GM12878 (cell line): ENCODE measurements at regions not wholly inside any gene's neighbourhood (a gene's known extent, or its start where the extent isn't known, plus 50 kb on each side); places are given as distances from the start of the nearest gene placed in this dataset.

Experiments
- CTCF ChIP-seq, 3 experiments: IDR thresholded peaks in 2 of 3; conservative IDR thresholded peaks in 1 of 3; 2 replicates each; pipeline ENCODE4 v1.5.1; 2011; ENCODE audit warnings: low read depth in 3 of 3, low read length in 3 of 3, mild to moderate bottlenecking in 3 of 3, control low read depth in 2 of 3, moderate library complexity in 2 of 3, inconsistent platforms in 1 of 3, mixed read lengths in 1 of 3; ENCODE audit not compliant: control insufficient read depth in 2 of 3, insufficient read depth in 1 of 3; ENCODE audit errors: extremely low read depth in 1 of 3
- ETV6 ChIP-seq, 2 experiments: fragments of 450-650 bp in 1 of 2; IDR thresholded peaks in 1 of 2; conservative IDR thresholded peaks in 1 of 2; 2 replicates each; pipeline ENCODE4 v1.6.1; 2014; ENCODE audit warnings: antibody characterized with exemption in 1 of 2, borderline replicate concordance in 1 of 2, low read depth in 1 of 2, mild to moderate bottlenecking in 1 of 2, moderate library complexity in 1 of 2
- HDAC2 ChIP-seq: fragments of 200-600 bp; sonication (generic); IDR thresholded peaks from 2 replicates; pipeline ENCODE4 v1.6.1; 2017
- NBN ChIP-seq: fragments of 450-650 bp; IDR thresholded peaks from 2 replicates; pipeline ENCODE4 v1.6.1; 2016
- NFIC ChIP-seq: IDR thresholded peaks from 2 replicates; pipeline ENCODE4 v1.6.1; 2012; ENCODE audit warnings: low read depth, mild to moderate bottlenecking, inconsistent platforms, low read length, moderate library complexity
- POLR2AphosphoS5 ChIP-seq: IDR thresholded peaks from 2 replicates; pipeline ENCODE4 v1.6.1; 2011; ENCODE audit warnings: mild to moderate bottlenecking, low read length, inconsistent platforms
- PRDM15 ChIP-seq: fragments of 450-650 bp; formaldehyde crosslinking; IDR thresholded peaks from 2 replicates; pipeline ENCODE4 v1.4.0; 2020; ENCODE audit warnings: mild to moderate bottlenecking, moderate library complexity
- REST ChIP-seq: IDR thresholded peaks from 2 replicates; pipeline ENCODE4 v1.6.1; 2012; ENCODE audit warnings: mild to moderate bottlenecking, low read depth, low read length
- SIX5 ChIP-seq: IDR thresholded peaks from 2 replicates; pipeline ENCODE4 v1.6.1; 2011; ENCODE audit warnings: mild to moderate bottlenecking, low read depth, low read length, moderate library complexity; ENCODE audit not compliant: severe bottlenecking

- TF ChIP-seq NBN (no peak), PRDM15 (CRISPR knock-in tag) (no peak), CTCF (IDR thresholded peaks at IDR 0.05 in 2 of 3, conservative IDR thresholded peaks at IDR 0.05 in 1 of 3; ENCODE audit: control insufficient read depth in 2 of 3, extremely low read depth in 1 of 3, insufficient read depth in 1 of 3, low read depth in 3 of 3, low read length in 3 of 3) (no peak), SIX5 (no peak), ETV6 (conservative IDR thresholded peaks at IDR 0.05 in 1 of 2, IDR thresholded peaks at IDR 0.05 in 1 of 2; ENCODE audit: borderline replicate concordance in 1 of 2, low read depth in 1 of 2) (no peak), REST (no peak), POLR2AphosphoS5 (no peak), NFIC (no peak), HDAC2 (no peak)
Observed at GRCh38 chr19:30857388-30857787, 485.2 kb downstream of the ZNF536 start.
